ENCODE measurements at regions not wholly inside any gene's neighbourhood (a gene's known extent, or its start where the extent isn't known, plus 50 kb on each side); places are given as distances from the start of the nearest gene placed in this dataset.
A peak's percentile ranks its signal among the peaks of the same experiment; 100 is the strongest.

GRCh38 chr7:47690902-47691558 lies 109.1 kb upstream of the TNS3 start:
- DNase-seq = no peak

- DNase-seq = no peak
These were observed 107.6 kb upstream of the TNS3 start for GRCh38 chr7:47689558-47689957.

- no peak for DNase-seq
These were observed 106.6 kb upstream of the TNS3 start for GRCh38 chr7:47688311-47689100.

- DNase-seq = no peak
These were observed 103.9 kb upstream of the TNS3 start for GRCh38 chr7:47685712-47686376.

GRCh38 chr7:47685151-47685550 lies 103.2 kb upstream of the TNS3 start:
- no peak for DNase-seq

- DNase-seq = no peak
These were observed 102.8 kb upstream of the TNS3 start for GRCh38 chr7:47684728-47685127.

GRCh38 chr7:47683485-47683898 lies 101.6 kb upstream of the TNS3 start:
- no peak for DNase-seq

- DNase-seq = no peak
These were observed 101.0 kb upstream of the TNS3 start for GRCh38 chr7:47682874-47683273.

- DNase-seq = no peak
These were observed 99.4 kb upstream of the TNS3 start for GRCh38 chr7:47681249-47681810.

GRCh38 chr7:47678641-47679380 lies 96.9 kb upstream of the TNS3 start:
- no peak for DNase-seq

GRCh38 chr7:47677664-47678063 lies 95.8 kb upstream of the TNS3 start:
- DNase-seq = no peak

- no peak for DNase-seq
These were observed 95.2 kb upstream of the TNS3 start for GRCh38 chr7:47677093-47677492.

- no peak for DNase-seq
These were observed 91.1 kb upstream of the TNS3 start for GRCh38 chr7:47672977-47673381.

GRCh38 chr7:47672271-47672791 lies 90.4 kb upstream of the TNS3 start:
- DNase-seq = no peak

- no peak for DNase-seq
These were observed 89.4 kb upstream of the TNS3 start for GRCh38 chr7:47671358-47671757.

GRCh38 chr7:47670729-47671128 lies 88.8 kb upstream of the TNS3 start:
- no peak for DNase-seq

- no peak for DNase-seq
These were observed 88.0 kb upstream of the TNS3 start for GRCh38 chr7:47669901-47670384.

GRCh38 chr7:47669178-47669891 lies 87.4 kb upstream of the TNS3 start:
- DNase-seq = peak; percentile 10

GRCh38 chr7:47666164-47666862 lies 84.4 kb upstream of the TNS3 start:
- no peak for DNase-seq

GRCh38 chr7:47664650-47665195 lies 82.8 kb upstream of the TNS3 start:
- no peak for DNase-seq

GRCh38 chr7:47663851-47664250 lies 81.9 kb upstream of the TNS3 start:
- no peak for DNase-seq

Measured in NCI-H2107 (cell line).